T-helper 9 cell (primary cell): ENCODE measurements at regions not wholly inside any gene's neighbourhood (a gene's known extent, or its start where the extent isn't known, plus 50 kb on each side); places are given as distances from the start of the nearest gene placed in this dataset.
"Not testable (repeated sequence)": the region's sequence is repeated elsewhere in the genome, so short reads cannot be mapped to it uniquely, and the experiment has no call there.

ENCODE experiments used
- DNase-seq: peaks from one replicate; pipeline ENCODE4 v3.0.0-alpha.2; 2020

- DNase-seq, result no peak
These were observed 79.5 kb upstream of the RALGAPA2 start for GRCh38 chr20:20791664-20792568.

- no peak for DNase-seq
These were observed 75.9 kb upstream of the RALGAPA2 start for GRCh38 chr20:20788308-20788707.

- no peak for DNase-seq
These were observed 74.0 kb upstream of the RALGAPA2 start for GRCh38 chr20:20786428-20786827.

- no peak for DNase-seq
These were observed 72.8 kb upstream of the RALGAPA2 start for GRCh38 chr20:20785226-20785625.

- DNase-seq, result not testable (repeated sequence)
These were observed 72.0 kb upstream of the RALGAPA2 start for GRCh38 chr20:20784450-20784849.

GRCh38 chr20:20783450-20783849 lies 71.0 kb upstream of the RALGAPA2 start:
- DNase-seq, result no peak

GRCh38 chr20:20782755-20783154 lies 70.3 kb upstream of the RALGAPA2 start:
- no peak for DNase-seq

GRCh38 chr20:20782231-20782630 lies 69.8 kb upstream of the RALGAPA2 start:
- DNase-seq, result no peak

- no peak for DNase-seq
These were observed 68.6 kb upstream of the RALGAPA2 start for GRCh38 chr20:20781029-20781428.

- DNase-seq, result no peak
These were observed 67.8 kb upstream of the RALGAPA2 start for GRCh38 chr20:20780127-20780824.

- no peak for DNase-seq
These were observed 66.2 kb upstream of the RALGAPA2 start for GRCh38 chr20:20778676-20779075.

GRCh38 chr20:20772497-20773085 lies 60.1 kb upstream of the RALGAPA2 start:
- DNase-seq, result no peak

GRCh38 chr20:20768202-20768815 lies 55.9 kb upstream of the RALGAPA2 start:
- no peak for DNase-seq

- no peak for DNase-seq
These were observed 53.4 kb upstream of the RALGAPA2 start for GRCh38 chr20:20765696-20766365.

GRCh38 chr20:20763650-20764049 lies 51.2 kb upstream of the RALGAPA2 start:
- no peak for DNase-seq
